B cell (primary cell): ENCODE measurements at regions not wholly inside any gene's neighbourhood (a gene's known extent, or its start where the extent isn't known, plus 50 kb on each side); places are given as distances from the start of the nearest gene placed in this dataset.

Experiments used
- ATAC-seq: fragments of 200-7000 bp; cut with Tn5 transposase; one replicate; pipeline ENCODE4 v1.10.0; 2021; ENCODE audit warnings: low read depth, mild to moderate bottlenecking, moderate number of reproducible peaks, moderate library complexity
- CTCF ChIA-PET: fragments of 350-600 bp; sonication (Branson Sonifier 250); formaldehyde crosslinking; loops from one replicate; lab custom pipeline; 2021; ENCODE audit warnings: antibody characterized with exemption, inconsistent platforms; lab: Charles Lee
- POLR2A ChIA-PET: fragments of 350-600 bp; sonication (Branson Sonifier 250); formaldehyde crosslinking; loops from one replicate; lab custom pipeline; 2021; ENCODE audit warnings: antibody characterized with exemption; lab: Charles Lee
- DNase-seq: peaks from one replicate; pipeline ENCODE4 v3.0.0; 2013
- H2AFZ ChIP-seq: 2 replicates; pipeline ENCODE4 v1.6.1; 2012; ENCODE audit warnings: mild to moderate bottlenecking, low read depth, low read length; ENCODE audit not compliant: insufficient read depth, poor library complexity, severe bottlenecking
- H3K27ac ChIP-seq, 2 donors: 1 replicate in 1 of 2; 2 replicates in 1 of 2; pipeline ENCODE4 v1.5.1; 2012 to 2013; ENCODE audit warnings: low read length in 2 of 2, mild to moderate bottlenecking in 2 of 2, moderate library complexity in 1 of 2
- H3K27me3 ChIP-seq, 4 experiments: fragments of 200-600 bp in 1 of 4; sonication (generic) in 1 of 4; replicated peaks in 1 of 4; 1 replicate in 2 of 4; 2 replicates in 2 of 4; pipeline versions ENCODE4 v1.6.1 to v1.7.0; 2013 to 2016; ENCODE audit warnings: low read length in 3 of 4, mild to moderate bottlenecking in 2 of 4, mixed read lengths in 1 of 4, moderate library complexity in 1 of 4; ENCODE audit not compliant: insufficient read depth in 4 of 4, control insufficient read depth in 3 of 4; ENCODE audit errors: control extremely low read depth in 1 of 4
- H3K36me3 ChIP-seq, 2 experiments: replicated peaks in 1 of 2; 1 replicate in 1 of 2; 2 replicates in 1 of 2; pipeline versions ENCODE4 v1.6.1 to v1.7.1; 2013; ENCODE audit warnings: low read length in 1 of 2; ENCODE audit not compliant: insufficient read depth in 2 of 2, control insufficient read depth in 1 of 2; ENCODE audit errors: control extremely low read depth in 1 of 2, extremely low read depth in 1 of 2
- H3K4me1 ChIP-seq, 2 donors: fragments of 200-600 bp in 1 of 2; sonication (generic) in 1 of 2; 1 replicate in 1 of 2; 2 replicates in 1 of 2; pipeline versions ENCODE4 v1.5.1 to v1.6.1; 2013 to 2017; ENCODE audit warnings: low read length in 2 of 2; ENCODE audit not compliant: control insufficient read depth in 2 of 2, insufficient read depth in 2 of 2
- H3K4me2 ChIP-seq: replicated peaks from 2 replicates; pipeline ENCODE3; 2012; ENCODE audit warnings: mild to moderate bottlenecking, low read depth, low read length; ENCODE audit not compliant: poor library complexity, severe bottlenecking
- H3K4me3 ChIP-seq, 5 experiments: fragments of 200-600 bp in 1 of 5; sonication (generic) in 1 of 5; 1 replicate in 3 of 5; 2 replicates in 2 of 5; pipeline versions ENCODE4 v1.5.1 to v1.7.0; 2011 to 2016; ENCODE audit warnings: low read length in 4 of 5, mild to moderate bottlenecking in 4 of 5, low read depth in 2 of 5, control low read depth in 1 of 5, moderate library complexity in 1 of 5; ENCODE audit not compliant: insufficient read depth in 1 of 5; ENCODE audit errors: control extremely low read depth in 1 of 5, extremely low read depth in 1 of 5
- H3K79me2 ChIP-seq: fragments of 200-600 bp; sonication (generic); one replicate; pipeline ENCODE4 v1.6.0; 2016; ENCODE audit warnings: low read length; ENCODE audit not compliant: control insufficient read depth, insufficient read depth
- H3K9ac ChIP-seq: fragments of 200-600 bp; sonication (generic); 2 replicates; pipeline ENCODE4 v1.6.1; 2017; ENCODE audit warnings: mild to moderate bottlenecking, low read length, moderate library complexity
- H3K9me3 ChIP-seq, 3 donors: one replicate each; pipeline versions ENCODE4 v1.6.1 to v1.7.1; 2013; ENCODE audit warnings: low read length in 2 of 3; ENCODE audit not compliant: control insufficient read depth in 2 of 3, insufficient read depth in 1 of 3; ENCODE audit errors: control extremely low read depth in 1 of 3
- H4K20me1 ChIP-seq: 2 replicates; pipeline ENCODE4 v1.6.0; 2012; ENCODE audit warnings: mild to moderate bottlenecking, low read length; ENCODE audit not compliant: insufficient read depth, control insufficient read depth, poor library complexity, severe bottlenecking
- H3K27ac Mint-ChIP-seq: one replicate; pipeline ENCODE4 v1.8.0; 2021; ENCODE audit warnings: mixed read lengths
- H3K27me3 Mint-ChIP-seq: one replicate; pipeline ENCODE4 v1.8.0; 2021; ENCODE audit warnings: mixed read lengths
- H3K4me1 Mint-ChIP-seq: one replicate; pipeline ENCODE4 v1.8.0; 2021; ENCODE audit warnings: mixed read lengths
- H3K4me3 Mint-ChIP-seq: one replicate; pipeline ENCODE4 v1.8.0; 2021; ENCODE audit warnings: mixed read lengths
- H3K9me3 Mint-ChIP-seq: one replicate; pipeline ENCODE4 v1.8.0; 2022; ENCODE audit warnings: mixed read lengths; ENCODE audit not compliant: insufficient read depth
- EZH2 ChIP-seq: IDR thresholded peaks from 2 replicates; pipeline ENCODE4 v1.6.1; 2012; ENCODE audit warnings: borderline replicate concordance, low read depth, mild to moderate bottlenecking, moderate library complexity, low read length; ENCODE audit not compliant: insufficient read depth, poor library complexity, severe bottlenecking
- WGBS: methylation state at CpG from one replicate; pipeline ENCODE4 v1.1.5; 2013; ENCODE audit warnings: missing lambda C conversion rate; ENCODE audit not compliant: insufficient coverage; 5-methylcytosine and 5-hydroxymethylcytosine counted together
- intact Hi-C: fragments of 100-400 bp; cut with micrococcal nuclease; formaldehyde crosslinking; loops from one replicate; pipeline ENCODE4 v1.10.0; 2022
- TF ChIP-seq, protein P1 (sequence below): fragments of 200-600 bp; IDR thresholded peaks from one replicate; pipeline ENCODE4 v1.8.0; 2022; ENCODE audit warnings: antibody characterized with exemption, mild to moderate bottlenecking

- peaks cover 0 to 4% (median 0%) of the 10 kb centered on the region in 3 donors for H3K9me3 ChIP-seq
- H3K27ac ChIP-seq, result no peak overlapping the region
- Mint-ChIP-seq H3K4me1 (no peaks in the 10 kb centered on the region), H3K27me3 (no peaks in the 10 kb centered on the region), H3K4me3 (no peak overlapping the region), H3K9me3 (no peaks in the 10 kb centered on the region), H3K27ac (no peak overlapping the region)
- no peak overlapping the region for H2AFZ ChIP-seq
- H3K27me3 ChIP-seq, result no peaks in the 10 kb centered on the region
- no peaks in the 10 kb centered on the region for H3K36me3 ChIP-seq
- 83% methylated on average over 2 of the region's 2 CpGs for WGBS
- ATAC-seq, result no peak
- H3K79me2 ChIP-seq, result no peaks in the 10 kb centered on the region
- H3K4me1 ChIP-seq, result no peaks in the 10 kb centered on the region
- no peak overlapping the region for H3K4me2 ChIP-seq
- no peak overlapping the region for H3K4me3 ChIP-seq
- no peak for TF ChIP-seq EZH2
- TF ChIP-seq, protein P1, sequence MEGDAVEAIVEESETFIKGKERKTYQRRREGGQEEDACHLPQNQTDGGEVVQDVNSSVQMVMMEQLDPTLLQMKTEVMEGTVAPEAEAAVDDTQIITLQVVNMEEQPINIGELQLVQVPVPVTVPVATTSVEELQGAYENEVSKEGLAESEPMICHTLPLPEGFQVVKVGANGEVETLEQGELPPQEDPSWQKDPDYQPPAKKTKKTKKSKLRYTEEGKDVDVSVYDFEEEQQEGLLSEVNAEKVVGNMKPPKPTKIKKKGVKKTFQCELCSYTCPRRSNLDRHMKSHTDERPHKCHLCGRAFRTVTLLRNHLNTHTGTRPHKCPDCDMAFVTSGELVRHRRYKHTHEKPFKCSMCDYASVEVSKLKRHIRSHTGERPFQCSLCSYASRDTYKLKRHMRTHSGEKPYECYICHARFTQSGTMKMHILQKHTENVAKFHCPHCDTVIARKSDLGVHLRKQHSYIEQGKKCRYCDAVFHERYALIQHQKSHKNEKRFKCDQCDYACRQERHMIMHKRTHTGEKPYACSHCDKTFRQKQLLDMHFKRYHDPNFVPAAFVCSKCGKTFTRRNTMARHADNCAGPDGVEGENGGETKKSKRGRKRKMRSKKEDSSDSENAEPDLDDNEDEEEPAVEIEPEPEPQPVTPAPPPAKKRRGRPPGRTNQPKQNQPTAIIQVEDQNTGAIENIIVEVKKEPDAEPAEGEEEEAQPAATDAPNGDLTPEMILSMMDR, result no peak
- ChIA-PET CTCF (no interaction called here), POLR2A (no interaction called here)
- intact Hi-C loops, result no loop called here
- H4K20me1 ChIP-seq, result no peaks in the 10 kb centered on the region
- DNase-seq, result no peak
- no peak overlapping the region for H3K9ac ChIP-seq
Observed at GRCh38 chr3:69554576-69554975, 168.7 kb upstream of the FRMD4B start.

DNA sequence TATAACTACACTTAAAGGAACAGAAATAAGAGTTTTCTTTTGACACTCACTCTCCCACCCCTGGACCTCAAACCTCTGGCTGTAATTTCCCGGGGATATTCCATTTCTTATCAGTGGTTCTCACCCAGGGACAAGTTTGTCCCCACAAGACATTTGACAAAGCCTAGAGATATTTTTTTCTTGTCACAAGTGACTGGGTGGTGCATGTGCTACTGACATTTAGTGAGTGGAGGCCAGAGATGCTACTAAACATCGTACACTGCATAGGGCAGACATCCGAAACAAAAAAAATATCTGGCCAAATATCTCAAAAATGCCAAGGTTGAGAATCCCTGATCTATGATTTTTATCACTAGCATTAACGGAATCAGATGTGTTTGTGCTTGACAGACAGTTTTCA, 168.0 kb upstream of the FRMD4B start:
- DNase-seq (no peak), ATAC-seq (no peak)
- Histone ChIP-seq H3K36me3 (no peaks in the 10 kb centered on the region), H3K9me3 (peaks cover 0 to 4% (median 0%) of the 10 kb centered on the region in 3 donors), H3K27ac (no peak overlapping the region), H3K27me3 (no peaks in the 10 kb centered on the region), H3K4me1 (no peaks in the 10 kb centered on the region), H3K79me2 (no peaks in the 10 kb centered on the region), H3K9ac (no peak overlapping the region), H3K4me3 (no peak overlapping the region), H2AFZ (no peak overlapping the region), H3K4me2 (no peak overlapping the region), H4K20me1 (no peaks in the 10 kb centered on the region)
- POLR2A ChIA-PET, result no interaction called here
- TF ChIP-seq EZH2, result no peak
- TF ChIP-seq, protein P1, result no peak
- 89% methylated on average over 3 of the region's 4 CpGs for WGBS
- Mint-ChIP-seq H3K27ac (no peak overlapping the region), H3K27me3 (no peaks in the 10 kb centered on the region), H3K4me1 (no peaks in the 10 kb centered on the region), H3K4me3 (no peak overlapping the region), H3K9me3 (no peaks in the 10 kb centered on the region)
- CTCF ChIA-PET, result no interaction called here
- intact Hi-C loops, result no loop called here
